HCT116 (cell line): ENCODE measurements at regions not wholly inside any gene's neighbourhood (a gene's known extent, or its start where the extent isn't known, plus 50 kb on each side); places are given as distances from the start of the nearest gene placed in this dataset.

Source experiments
- ATAC-seq: fragments of 200-7000 bp; cut with Tn5 transposase; 2 replicates; pipeline ENCODE4 v1.9.1; 2020; ENCODE audit warnings: mild to moderate bottlenecking, moderate library complexity
- BruUV-seq: library from RNA; stranded (reverse); fragments of 400-500 nt; replicated peaks from 2 replicates; lab custom pipeline; 2021; lab: Mats Ljungman, UMichigan
- CTCF ChIA-PET: fragments of 300-600 bp; sonication (Branson Sonifier 250); formaldehyde crosslinking; loops from one replicate; lab custom pipeline; 2021; ENCODE audit warnings: antibody characterized with exemption; lab: Charles Lee
- POLR2A ChIA-PET: fragments of 300-600, 350-600 bp; sonication (Branson Sonifier 250); formaldehyde crosslinking; loops from one replicate; lab custom pipeline; 2021; ENCODE audit warnings: antibody characterized with exemption; lab: Charles Lee
- RAD21 ChIA-PET, 2 experiments: fragments of 300-600 bp; sonication (Branson Sonifier 250); formaldehyde crosslinking; loops; one replicate each; lab custom pipeline; 2023; ENCODE audit warnings: low total read pairs in 2 of 2; ENCODE audit not compliant: uncharacterized antibody in 2 of 2, unreplicated experiment in 2 of 2, low non-redundant PET in 1 of 2; lab: Charles Lee
- DNase-seq: peaks from one replicate; pipeline ENCODE4 v3.0.0-alpha.2; 2010; ENCODE audit warnings: low read depth, low spot score
- H2AFZ ChIP-seq: fragments of 200-600 bp; shearing (Covaris generic), sonication (generic); 2 replicates; pipeline ENCODE4 v1.6.1; 2017; ENCODE audit warnings: low read depth, mixed run types, mixed read lengths, antibody characterized with exemption, low read length; ENCODE audit not compliant: poor library complexity, severe bottlenecking
- H3K27ac ChIP-seq: 2 replicates; pipeline ENCODE4 v1.5.1; 2012; ENCODE audit warnings: low read depth, low read length
- H3K27me3 ChIP-seq: fragments of 200-600 bp; sonication (generic); 2 replicates; pipeline ENCODE4 v1.6.1; 2016; ENCODE audit warnings: mixed run types, low read length, mixed read lengths; ENCODE audit not compliant: insufficient read depth
- H3K36me3 ChIP-seq, 2 experiments: fragments of 200-500 bp in 1 of 2; fragments of 200-600 bp in 1 of 2; sonication (Bioruptor generic) in 1 of 2; sonication (generic) in 1 of 2; 2 replicates each; pipeline versions ENCODE4 v1.5.1 to v1.6.1; 2014 to 2016; ENCODE audit warnings: low read length in 2 of 2, inconsistent platforms in 1 of 2, mixed read lengths in 1 of 2, mixed run types in 1 of 2; ENCODE audit not compliant: insufficient read depth in 2 of 2, control insufficient read depth in 1 of 2
- H3K4me1 ChIP-seq, 2 experiments: fragments of 200-600 bp in 1 of 2; sonication (generic) in 1 of 2; 2 replicates each; pipeline versions ENCODE4 v1.5.1 to v1.6.1; 2012 to 2017; ENCODE audit warnings: low read length in 2 of 2, inconsistent platforms in 1 of 2, mild to moderate bottlenecking in 1 of 2, mixed read lengths in 1 of 2, mixed run types in 1 of 2, moderate library complexity in 1 of 2; ENCODE audit not compliant: insufficient read depth in 2 of 2, control insufficient read depth in 1 of 2
- H3K4me2 ChIP-seq: fragments of 200-600 bp; sonication (generic); 2 replicates; pipeline ENCODE4 v1.6.1; 2017; ENCODE audit warnings: mixed run types, low read length, mixed read lengths
- H3K4me3 ChIP-seq, 2 experiments: fragments of 200-600 bp in 1 of 2; sonication (generic) in 1 of 2; replicated peaks in 1 of 2; 2 replicates each; pipeline ENCODE4 v1.5.1; 2011 to 2016; ENCODE audit warnings: low read length in 2 of 2, control low read depth in 1 of 2, low read depth in 1 of 2, mild to moderate bottlenecking in 1 of 2, mixed read lengths in 1 of 2, mixed run types in 1 of 2
- H3K79me2 ChIP-seq: fragments of 200-600 bp; sonication (generic); 2 replicates; pipeline ENCODE4 v1.6.1; 2017; ENCODE audit warnings: mild to moderate bottlenecking, mixed run types, low read length, moderate library complexity, mixed read lengths; ENCODE audit not compliant: insufficient read depth
- H3K9ac ChIP-seq: fragments of 200-600 bp; sonication (generic); 2 replicates; pipeline ENCODE4 v1.6.1; 2016; ENCODE audit warnings: low read length, mixed read lengths
- H3K9me2 ChIP-seq: fragments of 200-600 bp; sonication (generic), shearing (Covaris generic); 2 replicates; pipeline ENCODE4 v1.6.1; 2017; ENCODE audit warnings: mixed run types, mild to moderate bottlenecking, moderate library complexity; ENCODE audit not compliant: insufficient read depth
- H3K9me3 ChIP-seq, 2 experiments: fragments of 200-500 bp in 1 of 2; fragments of 200-600 bp in 1 of 2; sonication (Bioruptor generic) in 1 of 2; sonication (generic) in 1 of 2; 2 replicates each; pipeline ENCODE4 v1.6.1; 2014 to 2017; ENCODE audit warnings: low read length in 2 of 2, mixed read lengths in 2 of 2, inconsistent platforms in 1 of 2, low read depth in 1 of 2, mild to moderate bottlenecking in 1 of 2, mixed run types in 1 of 2, moderate library complexity in 1 of 2; ENCODE audit not compliant: control insufficient read depth in 1 of 2, insufficient read depth in 1 of 2
- H4K20me1 ChIP-seq: fragments of 200-600 bp; sonication (generic), shearing (Covaris generic); 2 replicates; pipeline ENCODE4 v1.6.1; 2017; ENCODE audit warnings: mixed run types, mild to moderate bottlenecking, moderate library complexity; ENCODE audit not compliant: insufficient read depth
- CEBPB ChIP-seq: IDR thresholded peaks from 2 replicates; pipeline ENCODE4 v1.6.1; 2012; ENCODE audit warnings: low read depth
- EZH2phosphoT487 ChIP-seq: fragments of 200-600 bp; IDR thresholded peaks from 2 replicates; pipeline ENCODE4 v1.6.1; 2018; ENCODE audit warnings: antibody characterized with exemption, borderline replicate concordance
- FOSL1 ChIP-seq: IDR thresholded peaks from 2 replicates; pipeline ENCODE4 v1.6.1; 2012; ENCODE audit warnings: low read depth
- MAX ChIP-seq: IDR thresholded peaks from 2 replicates; pipeline ENCODE4 v1.6.1; 2012
- POLR2A ChIP-seq: IDR thresholded peaks from 2 replicates; pipeline ENCODE4 v1.7.0; 2011; ENCODE audit warnings: borderline replicate concordance; ENCODE audit not compliant: insufficient read depth, insufficient read length; ENCODE audit errors: extremely low read depth
- POLR2AphosphoS5 ChIP-seq: IDR thresholded peaks from 2 replicates; pipeline ENCODE4 v1.6.1; 2011; ENCODE audit warnings: mild to moderate bottlenecking, low read depth, low read length, moderate library complexity
- RAD21 ChIP-seq: IDR thresholded peaks from 2 replicates; pipeline ENCODE4 v1.6.1; 2012; ENCODE audit warnings: low read depth, mild to moderate bottlenecking
- SP1 ChIP-seq: IDR thresholded peaks from 2 replicates; pipeline ENCODE4 v1.6.1; 2012; ENCODE audit warnings: low read depth
- YY1 ChIP-seq: IDR thresholded peaks from 2 replicates; pipeline ENCODE4 v1.6.1; 2011; ENCODE audit warnings: low read length, low read depth, moderate library complexity, mild to moderate bottlenecking; ENCODE audit not compliant: insufficient replicate concordance; ENCODE audit errors: extremely low read depth
- ZBTB33 ChIP-seq: IDR thresholded peaks from 2 replicates; pipeline ENCODE4 v1.6.1; 2011; ENCODE audit warnings: mild to moderate bottlenecking, low read length, moderate library complexity; ENCODE audit not compliant: insufficient replicate concordance; ENCODE audit errors: extremely low read depth
- ZNF274 ChIP-seq: fragments of 200-500 bp; sonication (Bioruptor generic); IDR thresholded peaks from 2 replicates; pipeline ENCODE4 v1.6.1; 2014; ENCODE audit warnings: mild to moderate bottlenecking, low read depth, low read length, inconsistent platforms
- intact Hi-C: fragments of 100-400 bp; cut with micrococcal nuclease; formaldehyde crosslinking; loops from 2 replicates; pipeline ENCODE4 v1.10.0; 2022
- TF ChIP-seq, protein P1 (sequence below), 3 experiments: fragments of 200-600 bp in 1 of 3; sonication (generic) in 1 of 3; IDR thresholded peaks in 2 of 3; conservative IDR thresholded peaks in 1 of 3; 2 replicates each; pipeline ENCODE4 v1.5.1; 2012 to 2017; ENCODE audit warnings: low read depth in 2 of 3, low read length in 2 of 3, antibody characterized with exemption in 1 of 3, borderline replicate concordance in 1 of 3, control low read depth in 1 of 3, mild to moderate bottlenecking in 1 of 3, mixed read lengths in 1 of 3, mixed run types in 1 of 3, moderate library complexity in 1 of 3; ENCODE audit not compliant: insufficient read depth in 1 of 3
- TF ChIP-seq, protein P2 (sequence below): IDR thresholded peaks from 2 replicates; pipeline ENCODE4 v1.6.1; 2012

DNA sequence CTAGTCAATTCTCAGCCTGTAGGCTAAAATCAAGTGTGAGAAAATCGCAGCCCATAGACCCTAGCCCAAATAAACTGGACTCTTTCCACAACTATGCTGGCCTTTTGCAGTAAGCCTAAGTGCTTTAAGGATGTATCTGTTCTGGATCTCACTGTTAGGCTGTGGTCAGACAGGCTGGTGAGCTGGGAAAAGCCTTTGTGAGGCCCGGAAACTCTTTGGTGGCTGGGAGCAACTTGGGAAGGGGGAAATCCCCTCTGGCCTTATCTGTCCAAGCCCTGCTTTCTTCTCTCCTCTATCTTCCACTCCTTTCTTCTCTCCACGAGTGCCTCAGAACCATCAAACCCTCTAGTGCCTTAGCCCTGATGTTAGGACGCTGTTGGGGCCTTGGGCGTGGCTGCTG lies 135.4 kb downstream of the LACC1 start (continued):
- TF ChIP-seq ZNF274, result no peak
- no peak for TF ChIP-seq EZH2phosphoT487
- no peak for TF ChIP-seq MAX
- TF ChIP-seq RAD21, result no peak
- TF ChIP-seq CEBPB, result no peak
- TF ChIP-seq, protein P1, sequence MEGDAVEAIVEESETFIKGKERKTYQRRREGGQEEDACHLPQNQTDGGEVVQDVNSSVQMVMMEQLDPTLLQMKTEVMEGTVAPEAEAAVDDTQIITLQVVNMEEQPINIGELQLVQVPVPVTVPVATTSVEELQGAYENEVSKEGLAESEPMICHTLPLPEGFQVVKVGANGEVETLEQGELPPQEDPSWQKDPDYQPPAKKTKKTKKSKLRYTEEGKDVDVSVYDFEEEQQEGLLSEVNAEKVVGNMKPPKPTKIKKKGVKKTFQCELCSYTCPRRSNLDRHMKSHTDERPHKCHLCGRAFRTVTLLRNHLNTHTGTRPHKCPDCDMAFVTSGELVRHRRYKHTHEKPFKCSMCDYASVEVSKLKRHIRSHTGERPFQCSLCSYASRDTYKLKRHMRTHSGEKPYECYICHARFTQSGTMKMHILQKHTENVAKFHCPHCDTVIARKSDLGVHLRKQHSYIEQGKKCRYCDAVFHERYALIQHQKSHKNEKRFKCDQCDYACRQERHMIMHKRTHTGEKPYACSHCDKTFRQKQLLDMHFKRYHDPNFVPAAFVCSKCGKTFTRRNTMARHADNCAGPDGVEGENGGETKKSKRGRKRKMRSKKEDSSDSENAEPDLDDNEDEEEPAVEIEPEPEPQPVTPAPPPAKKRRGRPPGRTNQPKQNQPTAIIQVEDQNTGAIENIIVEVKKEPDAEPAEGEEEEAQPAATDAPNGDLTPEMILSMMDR (IDR thresholded peaks at IDR 0.05 in 2 of 3, conservative IDR thresholded peaks at IDR 0.05 in 1 of 3; ENCODE audit: borderline replicate concordance in 1 of 3, insufficient read depth in 1 of 3, low read depth in 2 of 3, low read length in 2 of 3), result no peak
- no peak for TF ChIP-seq YY1
- TF ChIP-seq FOSL1, result no peak

- H3K9me2 ChIP-seq, result no peaks in the 10 kb centered on the region
- no peak overlapping the region for H2AFZ ChIP-seq
- H3K9ac ChIP-seq, result no peak overlapping the region
- H3K4me1 ChIP-seq, result peaks cover 0 to 4% of the 10 kb centered on the region in 2 experiments; a peak in 1 of 4 replicates
- H3K9me3 ChIP-seq, result no peaks in the 10 kb centered on the region
- ChIA-PET CTCF (no interaction called here), POLR2A (no interaction called here)
- no peak overlapping the region for H3K27ac ChIP-seq
- H3K36me3 ChIP-seq, result no peaks in the 10 kb centered on the region
- no peak for ATAC-seq
- intact Hi-C loops, result no loop called here
- TF ChIP-seq SP1 (no peak), POLR2AphosphoS5 (no peak), POLR2A (no peak), ZBTB33 (no peak), CEBPB (no peak), MAX (no peak), RAD21 (no peak), FOSL1 (no peak), ZNF274 (no peak)
- TF ChIP-seq, protein P2, sequence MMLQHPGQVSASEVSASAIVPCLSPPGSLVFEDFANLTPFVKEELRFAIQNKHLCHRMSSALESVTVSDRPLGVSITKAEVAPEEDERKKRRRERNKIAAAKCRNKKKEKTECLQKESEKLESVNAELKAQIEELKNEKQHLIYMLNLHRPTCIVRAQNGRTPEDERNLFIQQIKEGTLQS, result no peak
- TF ChIP-seq, all 23 proteins: peak for 0
- H3K4me3 ChIP-seq, result no peak overlapping the region
- no peak for DNase-seq
- no peaks in the 10 kb centered on the region for H3K27me3 ChIP-seq
- BruUV-seq, result no TSS peak
- no peaks in the 10 kb centered on the region for H3K79me2 ChIP-seq
- H4K20me1 ChIP-seq, result no peaks in the 10 kb centered on the region
- RAD21 ChIA-PET, result no interaction called here
- H3K4me2 ChIP-seq, result no peak overlapping the region
These were observed 136.1 kb downstream of the LACC1 start for GRCh38 chr13:44015811-44016210.
